ENCODE measurements at regions not wholly inside any gene's neighbourhood (a gene's known extent, or its start where the extent isn't known, plus 50 kb on each side); places are given as distances from the start of the nearest gene placed in this dataset.

DNA sequence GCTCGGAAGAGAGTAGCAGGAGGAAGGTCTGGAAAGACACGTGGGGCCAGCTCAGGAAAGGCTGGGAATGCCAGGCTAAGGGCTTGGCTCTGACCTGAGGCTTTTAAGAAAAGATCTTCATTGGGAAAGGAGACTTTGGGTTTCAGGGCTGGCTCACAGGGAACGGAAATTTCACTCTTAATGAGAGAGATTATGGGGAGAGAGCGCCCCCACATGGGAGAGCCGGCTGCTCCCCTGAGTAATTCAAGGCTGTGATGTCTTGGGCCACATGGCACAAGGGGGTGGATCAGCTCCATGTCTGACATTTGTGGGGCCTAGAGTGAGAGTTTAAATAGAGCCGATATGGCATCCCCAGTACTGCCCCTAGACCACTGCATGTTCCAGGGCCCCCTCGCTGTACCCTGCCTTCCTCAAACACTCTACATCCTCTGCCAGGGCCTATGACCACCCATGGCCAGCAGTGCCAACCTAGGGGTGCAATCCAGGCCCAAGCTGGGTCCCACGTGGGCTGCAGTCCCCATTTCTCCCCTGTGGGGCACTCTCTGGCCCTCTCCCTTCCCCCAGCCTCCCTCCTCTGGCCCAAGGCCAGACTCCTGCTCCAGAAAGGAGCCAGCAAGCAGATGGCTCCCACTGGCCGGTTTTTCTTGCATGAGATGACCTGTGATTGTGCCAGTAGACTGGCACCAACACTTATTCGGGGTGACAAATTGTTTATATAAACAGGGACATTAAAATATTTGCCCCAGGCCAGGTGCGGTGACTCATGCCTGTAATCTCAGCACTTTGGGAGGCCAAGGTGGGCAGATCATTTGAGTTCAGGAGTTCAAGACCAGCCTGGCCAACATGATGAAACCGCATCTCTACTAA, 75.2 kb downstream of the ISX start (continued):
- TF ChIP-seq, protein P1, sequence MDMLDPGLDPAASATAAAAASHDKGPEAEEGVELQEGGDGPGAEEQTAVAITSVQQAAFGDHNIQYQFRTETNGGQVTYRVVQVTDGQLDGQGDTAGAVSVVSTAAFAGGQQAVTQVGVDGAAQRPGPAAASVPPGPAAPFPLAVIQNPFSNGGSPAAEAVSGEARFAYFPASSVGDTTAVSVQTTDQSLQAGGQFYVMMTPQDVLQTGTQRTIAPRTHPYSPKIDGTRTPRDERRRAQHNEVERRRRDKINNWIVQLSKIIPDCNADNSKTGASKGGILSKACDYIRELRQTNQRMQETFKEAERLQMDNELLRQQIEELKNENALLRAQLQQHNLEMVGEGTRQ (IDR thresholded peaks at IDR 0.05; ENCODE audit: low read length) = no peak
- TF ChIP-seq HDAC6 (IDR thresholded peaks at IDR 0.05; ENCODE audit: low read depth, low read length) (no peak), PHF8 (conservative IDR thresholded peaks at IDR 0.05; ENCODE audit: low read depth, low read length) (no peak), SIX5 (IDR thresholded peaks at IDR 0.05; ENCODE audit: low read depth, low read length) (no peak), MAFK (IDR thresholded peaks at IDR 0.05; ENCODE audit: low read depth, low read length) (no peak), SP1 (IDR thresholded peaks at IDR 0.05; ENCODE audit: low read depth, low read length) (no peak), RAD21 (IDR thresholded peaks at IDR 0.05 in 1 of 2, conservative IDR thresholded peaks at IDR 0.05 in 1 of 2; ENCODE audit: low read depth in 2 of 2, low read length in 2 of 2) (peak; percentile 88 to 92), NRF1 (IDR thresholded peaks at IDR 0.05; ENCODE audit: low read depth, low read length) (no peak), CBX8 (IDR thresholded peaks at IDR 0.05; ENCODE audit: borderline replicate concordance, low read depth, low read length) (no peak), CHD1 (IDR thresholded peaks at IDR 0.05; ENCODE audit: low read depth, low read length) (no peak), RXRA (IDR thresholded peaks at IDR 0.05; ENCODE audit: insufficient read depth, low read depth, low read length) (no peak), HDAC2 (IDR thresholded peaks at IDR 0.05; ENCODE audit: borderline replicate concordance in 1 of 2, low read depth in 2 of 2, low read length in 2 of 2) (no peak), TCF12 (IDR thresholded peaks at IDR 0.05; ENCODE audit: low read depth, low read length) (no peak), SRF (IDR thresholded peaks at IDR 0.05; ENCODE audit: low read depth, low read length) (no peak), CREB1 (IDR thresholded peaks at IDR 0.05) (no peak), BACH1 (IDR thresholded peaks at IDR 0.05; ENCODE audit: low read length) (no peak), NANOG (IDR thresholded peaks at IDR 0.05; ENCODE audit: insufficient read depth, low read depth, low read length, poor library complexity, severe bottlenecking) (peak; percentile 23), CTBP2 (IDR thresholded peaks at IDR 0.05; ENCODE audit: borderline replicate concordance, insufficient read depth, insufficient read length, low read length) (no peak)
- TF ChIP-seq, protein P2, sequence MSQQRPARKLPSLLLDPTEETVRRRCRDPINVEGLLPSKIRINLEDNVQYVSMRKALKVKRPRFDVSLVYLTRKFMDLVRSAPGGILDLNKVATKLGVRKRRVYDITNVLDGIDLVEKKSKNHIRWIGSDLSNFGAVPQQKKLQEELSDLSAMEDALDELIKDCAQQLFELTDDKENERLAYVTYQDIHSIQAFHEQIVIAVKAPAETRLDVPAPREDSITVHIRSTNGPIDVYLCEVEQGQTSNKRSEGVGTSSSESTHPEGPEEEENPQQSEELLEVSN (IDR thresholded peaks at IDR 0.05) = no peak
- TF ChIP-seq, protein P3, sequence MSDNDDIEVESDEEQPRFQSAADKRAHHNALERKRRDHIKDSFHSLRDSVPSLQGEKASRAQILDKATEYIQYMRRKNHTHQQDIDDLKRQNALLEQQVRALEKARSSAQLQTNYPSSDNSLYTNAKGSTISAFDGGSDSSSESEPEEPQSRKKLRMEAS (IDR thresholded peaks at IDR 0.05) = peak; percentile 77

All from H1 (cell line).